ENCODE measurements at regions not wholly inside any gene's neighbourhood (a gene's known extent, or its start where the extent isn't known, plus 50 kb on each side); places are given as distances from the start of the nearest gene placed in this dataset.
"Not testable (repeated sequence)": the region's sequence is repeated elsewhere in the genome, so short reads cannot be mapped to it uniquely, and the experiment has no call there.

DNA sequence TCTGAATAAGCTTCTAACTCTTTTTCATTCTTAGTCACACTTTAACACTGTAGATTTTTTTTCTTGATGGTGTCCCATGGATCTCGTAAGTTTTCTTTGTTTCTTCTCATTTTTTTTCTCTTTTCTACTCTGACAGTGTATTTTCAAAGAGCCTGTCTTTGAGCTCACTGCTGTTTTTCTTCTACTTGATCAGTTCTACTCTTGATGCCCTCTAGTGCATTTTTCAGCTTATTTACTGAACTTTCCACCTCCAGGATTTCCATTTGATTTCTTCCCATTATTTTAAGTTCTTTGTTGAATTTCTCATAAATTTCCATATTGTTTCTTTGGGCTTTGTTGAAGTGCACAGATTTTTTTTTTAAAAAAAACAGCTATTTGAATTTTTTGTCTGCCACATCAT, 2641.1 kb upstream of the DEFB115 start:
- H3K79me2 ChIP-seq (ENCODE audit: control insufficient read depth, insufficient read depth, low read length) = no peaks in the 10 kb centered on the region
- H2AFZ ChIP-seq (ENCODE audit: insufficient read depth, low read depth, low read length, poor library complexity, severe bottlenecking) = no peak overlapping the region
- no peaks in the 10 kb centered on the region for H3K36me3 ChIP-seq (replicated peaks in 1 of 2; ENCODE audit: control extremely low read depth in 1 of 2, control insufficient read depth in 1 of 2, extremely low read depth in 1 of 2, insufficient read depth in 2 of 2, low read length in 1 of 2)
- no peaks in the 10 kb centered on the region for H3K27me3 ChIP-seq (replicated peaks in 1 of 4; ENCODE audit: control extremely low read depth in 1 of 4, control insufficient read depth in 3 of 4, insufficient read depth in 4 of 4, low read length in 3 of 4)
- H3K9ac ChIP-seq (ENCODE audit: low read length) = no peak overlapping the region
- no peak for ATAC-seq (ENCODE audit: low read depth)
- no peak overlapping the region for H3K4me3 Mint-ChIP-seq
- H3K4me1 Mint-ChIP-seq = no peaks in the 10 kb centered on the region
- H3K27ac ChIP-seq (ENCODE audit: low read length in 2 of 2) = no peak overlapping the region
- POLR2A ChIA-PET = no interaction called here
- no peaks in the 10 kb centered on the region for H3K4me1 ChIP-seq (ENCODE audit: control insufficient read depth in 2 of 2, insufficient read depth in 2 of 2, low read length in 2 of 2)
- no peak overlapping the region for H3K4me2 ChIP-seq (replicated peaks; ENCODE audit: low read depth, low read length, poor library complexity, severe bottlenecking)
- no peak for TF ChIP-seq EZH2 (IDR thresholded peaks at IDR 0.05; ENCODE audit: borderline replicate concordance, insufficient read depth, low read depth, low read length, poor library complexity, severe bottlenecking)
- TF ChIP-seq, protein P1, sequence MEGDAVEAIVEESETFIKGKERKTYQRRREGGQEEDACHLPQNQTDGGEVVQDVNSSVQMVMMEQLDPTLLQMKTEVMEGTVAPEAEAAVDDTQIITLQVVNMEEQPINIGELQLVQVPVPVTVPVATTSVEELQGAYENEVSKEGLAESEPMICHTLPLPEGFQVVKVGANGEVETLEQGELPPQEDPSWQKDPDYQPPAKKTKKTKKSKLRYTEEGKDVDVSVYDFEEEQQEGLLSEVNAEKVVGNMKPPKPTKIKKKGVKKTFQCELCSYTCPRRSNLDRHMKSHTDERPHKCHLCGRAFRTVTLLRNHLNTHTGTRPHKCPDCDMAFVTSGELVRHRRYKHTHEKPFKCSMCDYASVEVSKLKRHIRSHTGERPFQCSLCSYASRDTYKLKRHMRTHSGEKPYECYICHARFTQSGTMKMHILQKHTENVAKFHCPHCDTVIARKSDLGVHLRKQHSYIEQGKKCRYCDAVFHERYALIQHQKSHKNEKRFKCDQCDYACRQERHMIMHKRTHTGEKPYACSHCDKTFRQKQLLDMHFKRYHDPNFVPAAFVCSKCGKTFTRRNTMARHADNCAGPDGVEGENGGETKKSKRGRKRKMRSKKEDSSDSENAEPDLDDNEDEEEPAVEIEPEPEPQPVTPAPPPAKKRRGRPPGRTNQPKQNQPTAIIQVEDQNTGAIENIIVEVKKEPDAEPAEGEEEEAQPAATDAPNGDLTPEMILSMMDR (IDR thresholded peaks at IDR 0.05) = no peak
- DNase-seq = no peak
- no peaks in the 10 kb centered on the region for H4K20me1 ChIP-seq (ENCODE audit: control insufficient read depth, insufficient read depth, low read length, poor library complexity, severe bottlenecking)
- no peaks in the 10 kb centered on the region for H3K27me3 Mint-ChIP-seq
- H3K9me3 Mint-ChIP-seq (ENCODE audit: insufficient read depth) = peaks cover 8% of the 10 kb centered on the region
- H3K4me3 ChIP-seq (ENCODE audit: control extremely low read depth in 1 of 5, extremely low read depth in 1 of 5, insufficient read depth in 1 of 5, low read depth in 2 of 5, low read length in 4 of 5) = no peak overlapping the region
- H3K9me3 ChIP-seq (ENCODE audit: control extremely low read depth in 1 of 3, control insufficient read depth in 2 of 3, insufficient read depth in 1 of 3, low read length in 2 of 3) = peaks cover 1 to 11% (median 10%) of the 10 kb centered on the region in 3 donors
- no CpG with 5 or more reads among the region's 1 CpG for WGBS (ENCODE audit: insufficient coverage)
- no peak overlapping the region for H3K27ac Mint-ChIP-seq
- CTCF ChIA-PET = no interaction called here
- intact Hi-C loops (cut with micrococcal nuclease) = no loop called here

DNA sequence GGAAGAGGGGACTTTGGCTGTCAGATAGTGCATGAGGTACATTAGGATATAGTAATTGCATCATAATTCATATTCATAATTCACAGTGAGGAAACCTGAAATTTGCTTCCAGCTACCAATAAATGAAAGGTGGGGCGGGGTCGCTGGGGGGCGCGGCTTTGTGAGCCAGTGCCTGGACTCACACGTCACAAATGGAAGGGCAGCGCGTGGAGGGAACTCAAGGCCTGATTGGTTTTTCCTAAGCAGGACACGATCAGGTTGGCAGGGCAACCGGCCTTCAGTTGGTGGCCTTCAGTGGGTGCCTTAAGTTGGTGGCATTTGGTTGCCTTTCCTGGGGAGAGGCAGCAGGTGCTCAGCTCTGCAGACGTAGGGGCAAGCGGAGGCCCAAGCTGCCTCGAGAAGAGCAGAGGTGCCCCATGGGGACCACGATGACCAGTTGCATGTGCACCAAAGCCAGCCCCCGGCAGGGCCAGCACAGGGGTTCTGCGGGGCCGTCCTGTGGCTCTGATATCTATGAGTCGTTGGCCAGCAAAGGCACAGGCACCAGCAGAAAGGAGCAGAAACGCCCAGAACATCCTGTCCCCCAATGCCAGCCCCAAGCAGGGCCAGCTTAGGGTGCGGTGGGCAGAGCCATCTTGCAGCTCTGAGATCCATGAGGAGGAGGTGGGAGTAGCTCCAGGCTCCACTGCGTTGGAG, 2637.4 kb upstream of the DEFB115 start:
- 86% methylated on average over 20 of the region's 20 CpGs for WGBS (ENCODE audit: insufficient coverage)
- H3K9me3 Mint-ChIP-seq (ENCODE audit: insufficient read depth); DNase-seq; ATAC-seq (ENCODE audit: low read depth); POLR2A ChIA-PET; H3K27ac ChIP-seq (ENCODE audit: low read length in 2 of 2); H2AFZ ChIP-seq (ENCODE audit: insufficient read depth, low read depth, low read length, poor library complexity, severe bottlenecking); H3K79me2 ChIP-seq (ENCODE audit: control insufficient read depth, insufficient read depth, low read length); H3K9me3 ChIP-seq (ENCODE audit: control extremely low read depth in 1 of 3, control insufficient read depth in 2 of 3, insufficient read depth in 1 of 3, low read length in 2 of 3); H3K4me1 Mint-ChIP-seq; H3K27me3 Mint-ChIP-seq; H3K27me3 ChIP-seq (replicated peaks in 1 of 4; ENCODE audit: control extremely low read depth in 1 of 4, control insufficient read depth in 3 of 4, insufficient read depth in 4 of 4, low read length in 3 of 4); H3K4me3 ChIP-seq (ENCODE audit: control extremely low read depth in 1 of 5, extremely low read depth in 1 of 5, insufficient read depth in 1 of 5, low read depth in 2 of 5, low read length in 4 of 5); H4K20me1 ChIP-seq (ENCODE audit: control insufficient read depth, insufficient read depth, low read length, poor library complexity, severe bottlenecking); H3K9ac ChIP-seq (ENCODE audit: low read length); CTCF ChIA-PET; H3K36me3 ChIP-seq (replicated peaks in 1 of 2; ENCODE audit: control extremely low read depth in 1 of 2, control insufficient read depth in 1 of 2, extremely low read depth in 1 of 2, insufficient read depth in 2 of 2, low read length in 1 of 2); H3K4me2 ChIP-seq (replicated peaks; ENCODE audit: low read depth, low read length, poor library complexity, severe bottlenecking); intact Hi-C loops (cut with micrococcal nuclease); H3K4me1 ChIP-seq (ENCODE audit: control insufficient read depth in 2 of 2, insufficient read depth in 2 of 2, low read length in 2 of 2); H3K4me3 Mint-ChIP-seq; H3K27ac Mint-ChIP-seq: not testable (repeated sequence)

DNA sequence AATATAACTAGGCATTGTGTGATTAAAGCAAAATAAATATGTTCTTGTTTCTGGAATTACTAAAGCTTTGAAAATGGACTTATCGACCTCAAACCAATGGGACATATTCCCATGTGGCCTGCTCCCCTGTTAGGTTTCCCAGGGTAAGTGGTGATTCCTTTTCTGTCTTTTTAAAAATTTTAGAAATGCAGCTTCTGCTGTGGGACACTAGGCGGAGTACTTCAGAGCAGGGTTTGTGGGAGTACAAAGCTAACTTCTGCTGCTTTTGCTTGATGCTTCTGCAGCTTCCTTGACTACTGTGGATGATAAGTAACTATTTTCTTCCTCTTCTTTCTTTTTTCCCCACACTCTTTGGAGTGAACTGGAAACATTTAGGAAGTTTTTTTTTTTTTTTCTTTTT, 2632.4 kb upstream of the DEFB115 start:
- H3K4me2 ChIP-seq (replicated peaks; ENCODE audit: low read depth, low read length, poor library complexity, severe bottlenecking); CTCF ChIA-PET: not testable (repeated sequence)

More for the DNA sequence above, 2632.4 kb upstream of the DEFB115 start:
- H3K4me1 ChIP-seq (ENCODE audit: control insufficient read depth in 2 of 2, insufficient read depth in 2 of 2, low read length in 2 of 2); H3K36me3 ChIP-seq (replicated peaks in 1 of 2; ENCODE audit: control extremely low read depth in 1 of 2, control insufficient read depth in 1 of 2, extremely low read depth in 1 of 2, insufficient read depth in 2 of 2, low read length in 1 of 2); POLR2A ChIA-PET; H3K27me3 Mint-ChIP-seq; H3K27ac Mint-ChIP-seq; H4K20me1 ChIP-seq (ENCODE audit: control insufficient read depth, insufficient read depth, low read length, poor library complexity, severe bottlenecking); H3K27me3 ChIP-seq (replicated peaks in 1 of 4; ENCODE audit: control extremely low read depth in 1 of 4, control insufficient read depth in 3 of 4, insufficient read depth in 4 of 4, low read length in 3 of 4); H3K9me3 ChIP-seq (ENCODE audit: control extremely low read depth in 1 of 3, control insufficient read depth in 2 of 3, insufficient read depth in 1 of 3, low read length in 2 of 3); H2AFZ ChIP-seq (ENCODE audit: insufficient read depth, low read depth, low read length, poor library complexity, severe bottlenecking); H3K27ac ChIP-seq (ENCODE audit: low read length in 2 of 2); intact Hi-C loops (cut with micrococcal nuclease); ATAC-seq (ENCODE audit: low read depth); H3K4me1 Mint-ChIP-seq; H3K9ac ChIP-seq (ENCODE audit: low read length); H3K9me3 Mint-ChIP-seq (ENCODE audit: insufficient read depth); H3K79me2 ChIP-seq (ENCODE audit: control insufficient read depth, insufficient read depth, low read length); H3K4me3 ChIP-seq (ENCODE audit: control extremely low read depth in 1 of 5, extremely low read depth in 1 of 5, insufficient read depth in 1 of 5, low read depth in 2 of 5, low read length in 4 of 5); DNase-seq; H3K4me3 Mint-ChIP-seq: not testable (repeated sequence)
- no CpG with 5 or more reads among the region's 2 CpGs for WGBS (ENCODE audit: insufficient coverage)

Data from B cell (primary cell).